GM19193 (cell line): ENCODE measurements at regions not wholly inside any gene's neighbourhood (a gene's known extent, or its start where the extent isn't known, plus 50 kb on each side); places are given as distances from the start of the nearest gene placed in this dataset.

Experiments used
- POLR2A ChIP-seq: IDR thresholded peaks from 4 replicates; pipeline ENCODE4 v1.6.1; 2011; ENCODE audit not compliant: insufficient read depth, insufficient read length; ENCODE audit errors: extremely low read depth

DNA sequence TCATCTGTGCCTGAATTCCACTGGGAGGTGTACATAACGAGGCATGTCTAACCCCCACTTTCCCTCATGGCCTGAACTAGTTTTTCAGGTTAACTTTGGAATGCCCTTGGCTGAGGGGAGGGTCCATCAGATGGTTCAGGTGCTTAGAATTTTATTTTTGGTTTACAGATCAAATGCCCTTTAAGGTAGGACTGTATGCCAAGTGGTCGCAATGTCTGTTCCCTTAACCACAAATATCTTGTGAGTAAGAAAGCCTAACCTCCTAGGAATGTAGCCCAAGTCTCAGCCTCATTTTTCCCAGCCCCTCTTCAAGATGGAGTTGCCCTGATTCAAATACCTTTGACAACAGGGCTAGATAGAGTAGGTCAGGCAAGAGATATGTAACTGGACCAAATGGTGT, 78.4 kb downstream of the RNASET2 start:
- TF ChIP-seq POLR2A, result no peak

GRCh38 chr6:166877349-166877748, 79.0 kb downstream of the RNASET2 start:
- TF ChIP-seq POLR2A, result no peak

DNA sequence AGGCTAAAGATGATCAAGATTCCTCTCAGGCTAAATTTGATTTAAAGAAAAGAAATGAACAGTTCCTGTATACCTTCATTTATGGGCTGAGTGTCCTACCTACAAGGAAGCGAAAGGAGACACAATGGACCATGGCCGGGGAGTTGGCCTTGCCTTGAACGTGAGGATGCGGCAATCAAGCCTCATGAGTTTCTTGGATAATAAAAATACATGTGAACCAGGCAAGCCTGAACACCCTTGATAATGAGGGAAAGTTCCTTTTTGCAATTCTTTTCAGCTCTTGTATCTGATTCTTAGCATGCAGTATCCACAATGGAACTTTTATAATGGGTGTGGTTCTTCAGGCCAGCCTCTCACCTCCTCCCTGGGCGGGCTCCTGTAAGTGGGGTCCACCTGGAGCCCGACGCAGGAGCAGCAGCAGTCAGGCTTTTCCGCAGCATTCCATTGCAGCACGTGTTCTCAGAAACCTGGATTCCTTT, 83.8 kb downstream of the RNASET2 start:
- TF ChIP-seq POLR2A, result no peak

GRCh38 chr6:166870602-166871208, 85.6 kb downstream of the RNASET2 start:
- TF ChIP-seq POLR2A, result no peak

DNA sequence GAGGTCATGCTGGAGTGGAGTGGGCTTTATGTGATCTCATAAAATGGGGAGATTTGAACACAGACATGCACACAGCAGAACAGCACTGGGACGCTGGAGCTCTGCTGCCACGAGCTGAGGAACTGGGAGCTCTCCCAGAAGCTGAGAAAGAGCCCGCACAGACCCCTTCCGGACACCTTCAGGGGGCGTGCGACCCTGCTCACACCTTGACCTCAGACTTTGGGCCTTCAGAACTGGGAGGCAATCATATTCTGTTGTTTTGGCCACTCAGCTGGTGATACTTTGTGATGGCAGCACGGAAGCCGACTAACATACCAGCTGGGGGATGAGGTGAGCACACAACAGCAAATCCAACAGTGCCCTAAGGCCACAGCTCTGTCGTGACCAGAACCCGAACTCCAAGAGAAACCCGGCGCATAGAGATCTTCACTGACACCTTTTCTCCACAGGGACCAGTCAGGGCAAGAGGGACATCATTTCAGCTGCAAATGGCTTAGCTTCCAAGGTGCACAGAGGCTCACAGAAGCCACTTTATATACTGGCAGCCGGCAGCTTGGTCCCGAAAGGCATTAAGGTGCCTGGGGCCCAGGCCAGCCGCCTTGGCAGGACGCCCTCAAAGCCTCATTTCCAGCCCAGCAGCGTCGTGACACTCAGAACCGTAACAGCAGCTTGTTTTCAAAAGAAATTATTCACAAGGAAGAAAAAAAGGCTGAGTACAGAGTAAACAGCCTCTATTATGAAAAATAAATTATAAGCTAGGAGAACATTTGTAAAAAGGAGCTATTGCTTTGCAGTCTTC, 89.3 kb downstream of the RNASET2 start:
- TF ChIP-seq POLR2A, result no peak

GRCh38 chr6:166864333-166864732, 92.0 kb downstream of the RNASET2 start:
- TF ChIP-seq POLR2A, result no peak

DNA sequence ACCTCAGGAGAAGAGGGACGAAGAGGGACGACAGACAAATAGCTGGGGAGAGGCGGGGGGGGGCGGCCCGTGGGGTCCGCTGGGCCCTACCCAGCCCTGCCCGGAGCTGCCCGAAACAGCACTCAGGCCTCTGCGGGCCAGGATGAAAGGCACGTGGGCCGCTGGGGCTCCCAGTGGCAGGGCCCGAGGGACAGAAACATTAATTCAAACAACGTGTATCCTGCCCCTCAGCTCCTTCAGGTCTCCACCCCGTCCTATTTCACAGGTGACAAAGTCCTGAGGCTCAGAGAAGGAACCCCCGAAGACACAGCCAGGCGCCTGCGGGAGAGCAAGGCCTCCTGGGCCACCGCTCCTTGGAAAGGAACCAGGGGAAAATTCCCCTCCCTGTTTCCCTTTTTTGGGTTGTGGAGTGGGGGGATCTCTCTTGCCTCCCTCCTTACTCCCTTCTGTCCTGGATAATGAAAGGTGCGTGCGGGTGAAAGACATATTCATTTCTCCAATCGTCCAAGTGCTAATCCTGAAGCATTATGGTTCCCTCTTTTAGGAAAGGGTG, 93.3 kb downstream of the RNASET2 start:
- no peak for TF ChIP-seq POLR2A

- no peak for TF ChIP-seq POLR2A
These were observed 93.9 kb downstream of the RNASET2 start for GRCh38 chr6:166862287-166862977.

- TF ChIP-seq POLR2A, result no peak
These were observed 94.4 kb downstream of the RNASET2 start for GRCh38 chr6:166861961-166862286.

DNA sequence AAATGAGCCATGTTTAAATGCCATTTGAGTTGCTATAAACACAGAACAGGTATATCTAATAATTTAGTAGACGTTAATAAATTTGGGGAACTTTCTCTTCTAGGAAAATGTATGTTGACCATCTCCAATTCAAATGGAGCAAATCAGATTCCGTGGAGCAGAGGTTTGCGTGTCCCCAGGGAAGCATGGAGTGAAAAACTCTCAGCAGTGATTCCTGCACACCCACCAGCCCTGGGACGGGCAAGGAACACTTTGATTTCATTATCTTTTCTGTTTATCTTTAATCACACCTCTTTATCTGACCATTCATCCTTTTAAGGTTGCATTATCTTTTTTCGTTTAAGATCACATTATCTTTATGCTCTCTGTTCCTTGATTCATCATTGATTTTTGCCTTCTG, 95.0 kb downstream of the RNASET2 start:
- no peak for TF ChIP-seq POLR2A

GRCh38 chr6:166860392-166860791, 96.0 kb downstream of the RNASET2 start:
- no peak for TF ChIP-seq POLR2A

DNA sequence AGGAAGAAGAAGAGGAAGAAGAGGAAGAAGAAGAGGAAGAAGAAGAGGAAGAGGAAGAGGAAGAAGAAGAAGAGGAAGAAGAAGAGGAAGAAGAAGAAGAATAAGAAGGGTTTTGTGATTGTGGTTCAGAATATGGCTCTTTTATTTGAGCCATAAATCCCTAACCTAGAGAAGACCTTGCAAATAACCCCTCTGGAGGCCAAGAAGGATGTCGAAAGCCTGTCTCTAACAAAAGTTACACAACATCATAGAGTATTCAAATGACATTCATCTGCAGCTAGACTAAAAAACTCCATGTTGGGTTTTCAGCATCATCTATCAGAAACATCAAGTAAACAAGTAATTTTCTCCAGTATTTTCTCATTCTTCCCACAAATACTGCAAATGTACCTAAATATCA, 100.9 kb downstream of the RNASET2 start:
- no peak for TF ChIP-seq POLR2A

DNA sequence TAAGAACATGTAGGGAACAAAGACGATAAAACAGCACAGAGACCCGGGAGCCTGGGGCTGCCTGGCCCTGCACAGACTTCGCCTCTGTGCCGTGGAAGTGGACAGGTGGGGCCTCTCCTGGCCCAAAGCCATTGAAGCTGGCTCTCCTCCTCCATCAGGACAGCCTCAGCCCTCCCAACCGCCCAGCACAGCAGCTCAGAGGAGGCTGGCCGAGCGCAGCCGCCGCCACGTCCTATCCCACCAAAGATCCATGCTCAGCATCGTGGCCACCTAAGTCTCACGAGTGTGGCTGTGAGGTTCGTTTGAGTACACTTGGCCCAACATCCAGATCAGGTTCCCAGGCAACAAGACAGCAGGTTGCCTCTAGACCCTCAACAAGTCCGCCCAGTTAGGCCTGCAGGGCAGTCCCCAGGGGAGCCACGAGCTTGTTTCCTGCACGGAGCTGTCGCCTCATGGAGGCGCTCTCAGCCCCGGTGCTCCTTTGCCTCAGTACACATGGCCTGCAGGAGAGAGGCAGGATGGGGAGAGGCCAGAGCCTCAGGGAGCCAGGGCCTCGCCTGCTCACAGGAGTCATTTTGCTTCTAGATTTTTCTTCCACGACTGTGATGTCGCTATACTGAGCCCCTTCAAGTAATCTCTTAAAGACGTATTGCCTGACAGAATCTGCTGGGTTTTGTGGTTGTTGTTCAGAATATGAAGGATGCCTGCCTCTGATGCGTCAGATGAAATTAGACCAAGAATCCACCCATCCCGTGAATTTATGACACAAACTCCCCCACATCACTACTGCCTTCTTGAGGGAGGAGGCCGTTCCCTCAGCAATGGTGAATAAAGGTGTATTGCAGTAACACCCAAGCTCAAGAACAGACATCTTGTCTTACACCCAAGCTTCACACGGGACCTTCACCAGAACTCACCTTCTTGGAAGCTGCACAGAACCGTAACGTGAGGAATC, 102.7 kb downstream of the RNASET2 start:
- no peak for TF ChIP-seq POLR2A

GRCh38 chr6:166852451-166852975, 103.8 kb downstream of the RNASET2 start:
- TF ChIP-seq POLR2A, result no peak
